Fibroblast of pulmonary artery (primary cell): ENCODE measurements at regions not wholly inside any gene's neighbourhood (a gene's known extent, or its start where the extent isn't known, plus 50 kb on each side); places are given as distances from the start of the nearest gene placed in this dataset.
"Not testable (repeated sequence)": the region's sequence is repeated elsewhere in the genome, so short reads cannot be mapped to it uniquely, and the experiment has no call there.

ENCODE experiments used
- DNase-seq: peaks from one replicate; pipeline ENCODE4 v3.0.0-alpha.2; 2010; ENCODE audit warnings: low read depth
- H3K4me3 ChIP-seq: replicated peaks from 2 replicates; pipeline ENCODE4 v1.5.1; 2011; ENCODE audit warnings: low read depth, mild to moderate bottlenecking, control low read depth, low read length, moderate library complexity
- CTCF ChIP-seq: IDR thresholded peaks from 2 replicates; pipeline ENCODE4 v1.5.1; 2011; ENCODE audit warnings: mild to moderate bottlenecking, control low read depth, low read length, inconsistent platforms; ENCODE audit errors: missing control alignments

GRCh38 chr3:89946884-89947283 is 839.5 kb downstream of the EPHA3 start:
- DNase-seq = no peak
- H3K4me3 ChIP-seq = no peak overlapping the region
- TF ChIP-seq CTCF = no peak

- no peak for DNase-seq
- H3K4me3 ChIP-seq = no peak overlapping the region
- TF ChIP-seq CTCF = no peak
Observed at GRCh38 chr3:89947337-89947954, 840.0 kb downstream of the EPHA3 start.

GRCh38 chr3:89948008-89948407 is 840.6 kb downstream of the EPHA3 start:
- H3K4me3 ChIP-seq = no peak overlapping the region
- no peak for TF ChIP-seq CTCF
- DNase-seq = no peak

GRCh38 chr3:89950772-89951171 is 843.4 kb downstream of the EPHA3 start:
- no peak for DNase-seq
- TF ChIP-seq CTCF = no peak
- H3K4me3 ChIP-seq = no peak overlapping the region

- H3K4me3 ChIP-seq = no peak overlapping the region
- DNase-seq = no peak
- no peak for TF ChIP-seq CTCF
Observed at GRCh38 chr3:89954137-89954536, 846.7 kb downstream of the EPHA3 start.

- no peak for DNase-seq
- TF ChIP-seq CTCF = no peak
- H3K4me3 ChIP-seq = no peak overlapping the region
Observed at GRCh38 chr3:89955156-89955555, 847.7 kb downstream of the EPHA3 start.

- peak; percentile 60 for DNase-seq
- TF ChIP-seq CTCF = no peak
- no peak overlapping the region for H3K4me3 ChIP-seq
Observed at GRCh38 chr3:89957451-89957850, 850.0 kb downstream of the EPHA3 start.

- H3K4me3 ChIP-seq, DNase-seq: not testable (repeated sequence)
Observed at GRCh38 chr3:89958163-89958562, 850.7 kb downstream of the EPHA3 start.
